ENCODE measurements at regions not wholly inside any gene's neighbourhood (a gene's known extent, or its start where the extent isn't known, plus 50 kb on each side); places are given as distances from the start of the nearest gene placed in this dataset.

DNA sequence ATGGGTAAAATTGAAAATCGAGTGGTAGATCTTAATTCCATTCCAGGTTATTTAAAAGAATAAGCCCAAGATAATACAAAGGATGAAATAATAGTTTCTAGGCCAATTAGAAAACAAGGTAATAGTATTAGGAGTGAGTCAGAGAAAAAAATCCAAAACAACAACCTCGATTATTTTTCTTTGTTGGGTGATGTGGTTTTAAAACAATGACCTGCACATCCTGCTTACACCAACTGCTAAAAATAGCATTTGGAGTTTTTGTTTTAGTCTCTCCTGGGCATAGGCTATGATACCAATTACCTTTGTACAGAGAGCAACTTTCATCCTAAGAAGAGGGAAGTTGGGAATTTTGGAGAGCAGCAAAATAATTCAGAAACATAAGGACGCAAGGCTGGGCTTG is 101.7 kb upstream of the MYO10 start:
- TF ChIP-seq ZFP30 (CRISPR knock-in tag; IDR thresholded peaks at IDR 0.05): no peak
- no peak for TF ChIP-seq RARB (CRISPR knock-in tag; IDR thresholded peaks at IDR 0.05)
- no peak for TF ChIP-seq ZFP3 (CRISPR knock-in tag; IDR thresholded peaks at IDR 0.05)
- no peak for TF ChIP-seq GLIS3 (CRISPR knock-in tag; IDR thresholded peaks at IDR 0.05)
- TF ChIP-seq ISL1 (CRISPR knock-in tag; IDR thresholded peaks at IDR 0.05): no peak
- no peak for TF ChIP-seq ZNF565 (CRISPR knock-in tag; conservative IDR thresholded peaks at IDR 0.05; ENCODE audit: low read depth)
- no peak for TF ChIP-seq TOX (CRISPR knock-in tag; IDR thresholded peaks at IDR 0.05; ENCODE audit: borderline replicate concordance)
- no peak for TF ChIP-seq PPARA (CRISPR knock-in tag; IDR thresholded peaks at IDR 0.05; ENCODE audit: borderline replicate concordance)
- TF ChIP-seq, protein P1, sequence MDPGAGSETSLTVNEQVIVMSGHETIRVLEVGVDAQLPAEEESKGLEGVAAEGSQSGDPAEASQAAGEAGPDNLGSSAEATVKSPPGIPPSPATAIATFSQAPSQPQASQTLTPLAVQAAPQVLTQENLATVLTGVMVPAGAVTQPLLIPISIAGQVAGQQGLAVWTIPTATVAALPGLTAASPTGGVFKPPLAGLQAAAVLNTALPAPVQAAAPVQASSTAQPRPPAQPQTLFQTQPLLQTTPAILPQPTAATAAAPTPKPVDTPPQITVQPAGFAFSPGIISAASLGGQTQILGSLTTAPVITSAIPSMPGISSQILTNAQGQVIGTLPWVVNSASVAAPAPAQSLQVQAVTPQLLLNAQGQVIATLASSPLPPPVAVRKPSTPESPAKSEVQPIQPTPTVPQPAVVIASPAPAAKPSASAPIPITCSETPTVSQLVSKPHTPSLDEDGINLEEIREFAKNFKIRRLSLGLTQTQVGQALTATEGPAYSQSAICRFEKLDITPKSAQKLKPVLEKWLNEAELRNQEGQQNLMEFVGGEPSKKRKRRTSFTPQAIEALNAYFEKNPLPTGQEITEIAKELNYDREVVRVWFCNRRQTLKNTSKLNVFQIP (CRISPR knock-in tag; IDR thresholded peaks at IDR 0.05; ENCODE audit: borderline replicate concordance, low read depth): no peak
- no peak for TF ChIP-seq ARNTL (CRISPR knock-in tag; IDR thresholded peaks at IDR 0.05; ENCODE audit: borderline replicate concordance, low read depth)
